ENCODE measurements at regions not wholly inside any gene's neighbourhood (a gene's known extent, or its start where the extent isn't known, plus 50 kb on each side); places are given as distances from the start of the nearest gene placed in this dataset.

- H3K4me1 ChIP-seq = no peaks in the 10 kb centered on the region
- 57 to 82% methylated on average over 3 of the region's 3 CpGs for WGBS, 2 donors
- no peaks in the 10 kb centered on the region for H3K36me3 ChIP-seq
These were observed 205.6 kb upstream of the TMTC4 start for GRCh38 chr13:100880166-100880565.

GRCh38 chr13:100879255-100879654, 204.7 kb upstream of the TMTC4 start:
- WGBS, 2 donors = 82 to 89% methylated on average over 5 of the region's 5 CpGs
- Histone ChIP-seq H3K4me1 (no peaks in the 10 kb centered on the region), H3K9me3 (peaks cover 0 to 6% (median 2%) of the 10 kb centered on the region in 4 donors), H3K4me3 (no peak overlapping the region), H3K36me3 (no peaks in the 10 kb centered on the region), H3K27ac (no peak overlapping the region), H3K27me3 (no peaks in the 10 kb centered on the region)
- DNase-seq (no peak), ATAC-seq (ENCODE audit: low FRiP score in 2 of 2) (no peak)
- TF ChIP-seq POLR2A (IDR thresholded peaks at IDR 0.05) = no peak
- no peak for TF ChIP-seq EP300 (IDR thresholded peaks at IDR 0.05)
- TF ChIP-seq POLR2AphosphoS5 (IDR thresholded peaks at IDR 0.05) = no peak
- no peak for TF ChIP-seq CTCF (IDR thresholded peaks at IDR 0.05)

More at GRCh38 chr13:100880166-100880565, 205.6 kb upstream of the TMTC4 start:
- Histone ChIP-seq H3K27me3 (no peaks in the 10 kb centered on the region), H3K4me3 (no peak overlapping the region), H3K9me3 (peaks cover 0 to 6% (median 2%) of the 10 kb centered on the region in 4 donors), H3K27ac (no peak overlapping the region)
- ATAC-seq (ENCODE audit: low FRiP score in 2 of 2) (no peak), DNase-seq (no peak)
- TF ChIP-seq POLR2AphosphoS5 (IDR thresholded peaks at IDR 0.05) = no peak

GRCh38 chr13:100876044-100876403, 201.4 kb upstream of the TMTC4 start:
- peaks cover 0 to 6% (median 2%) of the 10 kb centered on the region in 4 donors for H3K9me3 ChIP-seq

DNA sequence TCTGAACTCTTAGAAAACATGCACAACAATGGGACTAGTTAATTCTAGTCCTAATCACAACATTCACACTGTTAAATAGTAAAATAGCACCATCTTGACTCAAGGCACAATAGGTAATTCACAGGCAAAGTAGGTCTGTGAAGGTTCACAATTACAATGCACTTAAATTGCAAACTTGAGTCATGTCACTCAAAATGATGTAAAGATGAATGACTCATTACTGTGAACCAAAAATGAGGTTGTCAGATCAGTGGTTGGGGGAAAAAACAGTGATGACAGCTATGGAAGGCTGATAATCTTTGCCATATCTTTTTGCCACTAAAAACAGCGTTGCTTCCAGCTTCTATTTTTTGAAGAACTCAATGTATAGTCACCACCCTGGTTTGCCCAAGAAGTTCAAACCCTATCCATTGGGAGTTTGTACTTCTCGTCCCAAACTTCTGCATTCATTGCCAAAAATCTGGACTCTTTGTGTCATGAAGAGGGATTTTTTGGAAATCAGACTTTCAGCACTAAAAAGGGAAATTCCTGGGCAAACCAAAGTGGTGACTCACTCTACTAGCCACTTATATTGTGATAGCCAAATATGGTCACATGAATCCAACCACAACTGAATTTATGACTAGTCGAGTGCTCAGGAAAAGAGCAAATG, 200.9 kb upstream of the TMTC4 start:
- H3K9me3 ChIP-seq = peaks cover 0 to 6% (median 2%) of the 10 kb centered on the region in 4 donors
- H3K36me3 ChIP-seq = no peaks in the 10 kb centered on the region
- DNase-seq = no peak
- peak in 1 of 2 donors; percentile 58 for ATAC-seq (ENCODE audit: low FRiP score in 2 of 2)
- no peak overlapping the region for H3K4me3 ChIP-seq
- TF ChIP-seq POLR2A (IDR thresholded peaks at IDR 0.05) (no peak), CTCF (IDR thresholded peaks at IDR 0.05) (no peak), EP300 (IDR thresholded peaks at IDR 0.05) (no peak), POLR2AphosphoS5 (IDR thresholded peaks at IDR 0.05) (no peak)
- no peaks in the 10 kb centered on the region for H3K4me1 ChIP-seq
- WGBS, 2 donors = 46 to 61% methylated on average over 3 of the region's 3 CpGs
- no peak overlapping the region for H3K27ac ChIP-seq
- no peaks in the 10 kb centered on the region for H3K27me3 ChIP-seq

More at GRCh38 chr13:100876044-100876403, 201.4 kb upstream of the TMTC4 start:
- no peak overlapping the region for H3K4me3 ChIP-seq
- H3K36me3 ChIP-seq = no peaks in the 10 kb centered on the region
- H3K27ac ChIP-seq = no peak overlapping the region
- 72 to 73% methylated on average over 2 of the region's 2 CpGs for WGBS, 2 donors
- no peaks in the 10 kb centered on the region for H3K27me3 ChIP-seq
- DNase-seq (no peak), ATAC-seq (ENCODE audit: low FRiP score in 2 of 2) (no peak)
- H3K4me1 ChIP-seq = no peaks in the 10 kb centered on the region
- no peak for TF ChIP-seq CTCF (IDR thresholded peaks at IDR 0.05)
- TF ChIP-seq POLR2A (IDR thresholded peaks at IDR 0.05) = no peak
- no peak for TF ChIP-seq EP300 (IDR thresholded peaks at IDR 0.05)

- Histone ChIP-seq H3K4me1 (no peaks in the 10 kb centered on the region), H3K27ac (no peak overlapping the region), H3K9me3 (peaks cover 0 to 15% (median 3%) of the 10 kb centered on the region in 4 donors), H3K27me3 (no peaks in the 10 kb centered on the region), H3K36me3 (no peaks in the 10 kb centered on the region), H3K4me3 (no peak overlapping the region)
- no peak for ATAC-seq (ENCODE audit: low FRiP score in 2 of 2)
- WGBS, 2 donors = 60 to 61% methylated on average over 4 of the region's 4 CpGs
- DNase-seq = no peak
- TF ChIP-seq EP300 (IDR thresholded peaks at IDR 0.05) = no peak
- no peak for TF ChIP-seq POLR2A (IDR thresholded peaks at IDR 0.05)
- TF ChIP-seq POLR2AphosphoS5 (IDR thresholded peaks at IDR 0.05) = no peak
- TF ChIP-seq CTCF (IDR thresholded peaks at IDR 0.05) = no peak
These were observed 198.2 kb upstream of the TMTC4 start for GRCh38 chr13:100872761-100873160.
